Prostate gland (tissue), 2 donors: ENCODE measurements at regions not wholly inside any gene's neighbourhood (a gene's known extent, or its start where the extent isn't known, plus 50 kb on each side); places are given as distances from the start of the nearest gene placed in this dataset.

Experiments used
- DNase-seq: peaks from one replicate; pipeline ENCODE4 v3.0.0-alpha.2; 2019; ENCODE audit warnings: low spot score
- H3K27ac ChIP-seq, 2 donors: fragments of 200-600 bp; sonication (generic); 2 replicates each; pipeline ENCODE4 v1.5.1; 2017 to 2019
- H3K27me3 ChIP-seq: fragments of 200-600 bp; sonication (generic); replicated peaks from 2 replicates; pipeline ENCODE4 v1.5.1; 2019; ENCODE audit not compliant: insufficient read depth
- H3K36me3 ChIP-seq, 2 donors: fragments of 200-600 bp; sonication (generic); 1 replicate in 1 of 2; 2 replicates in 1 of 2; pipeline versions ENCODE4 v1.5.1 to v1.8.1; 2017 to 2019
- H3K4me1 ChIP-seq: fragments of 200-600 bp; sonication (generic); replicated peaks from 2 replicates; pipeline ENCODE4 v1.5.1; 2019
- H3K4me3 ChIP-seq, 2 donors: fragments of 200-600 bp; sonication (generic); 2 replicates each; pipeline ENCODE4 v1.5.1; 2017 to 2019
- H3K9me3 ChIP-seq: fragments of 200-600 bp; sonication (generic); 2 replicates; pipeline ENCODE4 v1.5.1; 2017
- POLR2A ChIP-seq: fragments of 450-650 bp; IDR thresholded peaks from one replicate; pipeline ENCODE4 v1.6.1; 2016; ENCODE audit warnings: antibody characterized with exemption, mild to moderate bottlenecking
- POLR2AphosphoS5 ChIP-seq: sonication (generic); formaldehyde crosslinking; IDR thresholded peaks from one replicate; pipeline ENCODE4 v1.6.1; 2017; ENCODE audit warnings: antibody characterized with exemption
- WGBS: methylation state at CpG from one replicate; pipeline ENCODE4 v1.1.5; 2018; 5-methylcytosine and 5-hydroxymethylcytosine counted together
- intact Hi-C: fragments of 100-400 bp; cut with DNase I; formaldehyde crosslinking; loops from one replicate; pipeline ENCODE4 v1.14.2; 2022
- TF ChIP-seq, protein P1 (sequence below), 4 experiments: fragments of 200-600 bp in 2 of 4; fragments of 450-650 bp in 2 of 4; sonication (generic) in 2 of 4; IDR thresholded peaks; 1 replicate in 3 of 4; 2 replicates in 1 of 4; pipeline ENCODE4 v1.5.1; 2016 to 2019; ENCODE audit warnings: antibody characterized with exemption in 4 of 4, mild to moderate bottlenecking in 2 of 4, moderate library complexity in 2 of 4

- Histone ChIP-seq H3K9me3 (no peaks in the 10 kb centered on the region), H3K4me1 (no peaks in the 10 kb centered on the region), H3K27ac (no peak overlapping the region), H3K27me3 (no peaks in the 10 kb centered on the region), H3K4me3 (no peak overlapping the region), H3K36me3 (no peaks in the 10 kb centered on the region)
- TF ChIP-seq, protein P1, sequence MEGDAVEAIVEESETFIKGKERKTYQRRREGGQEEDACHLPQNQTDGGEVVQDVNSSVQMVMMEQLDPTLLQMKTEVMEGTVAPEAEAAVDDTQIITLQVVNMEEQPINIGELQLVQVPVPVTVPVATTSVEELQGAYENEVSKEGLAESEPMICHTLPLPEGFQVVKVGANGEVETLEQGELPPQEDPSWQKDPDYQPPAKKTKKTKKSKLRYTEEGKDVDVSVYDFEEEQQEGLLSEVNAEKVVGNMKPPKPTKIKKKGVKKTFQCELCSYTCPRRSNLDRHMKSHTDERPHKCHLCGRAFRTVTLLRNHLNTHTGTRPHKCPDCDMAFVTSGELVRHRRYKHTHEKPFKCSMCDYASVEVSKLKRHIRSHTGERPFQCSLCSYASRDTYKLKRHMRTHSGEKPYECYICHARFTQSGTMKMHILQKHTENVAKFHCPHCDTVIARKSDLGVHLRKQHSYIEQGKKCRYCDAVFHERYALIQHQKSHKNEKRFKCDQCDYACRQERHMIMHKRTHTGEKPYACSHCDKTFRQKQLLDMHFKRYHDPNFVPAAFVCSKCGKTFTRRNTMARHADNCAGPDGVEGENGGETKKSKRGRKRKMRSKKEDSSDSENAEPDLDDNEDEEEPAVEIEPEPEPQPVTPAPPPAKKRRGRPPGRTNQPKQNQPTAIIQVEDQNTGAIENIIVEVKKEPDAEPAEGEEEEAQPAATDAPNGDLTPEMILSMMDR (IDR thresholded peaks at IDR 0.05): no peak
- TF ChIP-seq POLR2AphosphoS5 (no peak), POLR2A (no peak)
- WGBS: 92% methylated on average over 2 of the region's 2 CpGs
- intact Hi-C loops: no loop called here
- no peak for DNase-seq
Measured at GRCh38 chr2:199586646-199587045, 128.9 kb upstream of the SATB2 start.

DNA sequence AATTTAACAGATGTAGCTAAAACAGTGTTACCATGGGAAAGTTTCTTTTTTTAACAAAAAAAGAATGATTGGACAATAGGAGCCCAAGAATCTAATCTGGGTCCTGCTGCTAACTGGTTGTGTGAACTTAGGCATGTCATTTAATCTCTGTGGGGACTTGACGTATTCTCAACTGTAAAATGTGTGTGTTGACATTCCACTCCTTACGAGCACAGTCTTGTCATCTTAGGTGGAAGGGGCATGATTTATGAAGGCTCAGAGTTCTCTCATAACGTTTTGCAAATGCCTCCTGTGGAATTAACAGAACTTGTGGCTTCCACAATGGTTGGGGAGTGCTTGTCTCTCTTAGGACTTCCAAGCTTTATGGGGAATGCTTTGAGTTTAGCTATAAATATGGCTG lies 125.9 kb upstream of the SATB2 start:
- intact Hi-C loops: no loop called here
- 33% methylated on average over 3 of the region's 3 CpGs for WGBS

DNA sequence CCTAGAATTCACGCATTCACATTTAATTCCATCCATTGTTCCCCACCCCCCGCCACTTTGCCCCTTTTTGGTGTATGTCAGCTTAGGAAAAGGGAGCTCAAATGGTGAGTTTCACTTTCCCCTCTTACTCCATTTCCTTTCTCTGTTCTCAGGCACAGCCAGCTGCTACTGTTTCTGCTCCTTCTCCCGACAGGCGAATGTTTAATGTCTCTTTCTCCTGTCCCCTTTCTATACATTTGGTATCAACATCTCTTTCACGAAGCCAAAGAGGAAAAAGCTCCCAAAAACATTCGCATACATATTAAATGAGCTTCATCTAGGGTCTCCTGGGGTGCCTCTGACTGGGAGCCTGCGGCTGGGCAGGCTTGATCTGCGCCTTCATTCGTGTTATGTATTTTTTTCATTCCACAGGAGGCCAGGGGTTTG lies 124.2 kb upstream of the SATB2 start:
- Histone ChIP-seq H3K4me1 (no peaks in the 10 kb centered on the region), H3K36me3 (no peaks in the 10 kb centered on the region), H3K9me3 (no peaks in the 10 kb centered on the region), H3K27ac (no peak overlapping the region), H3K27me3 (no peaks in the 10 kb centered on the region), H3K4me3 (no peak overlapping the region)
- TF ChIP-seq POLR2A (no peak), POLR2AphosphoS5 (no peak)
- TF ChIP-seq, protein P1 (IDR thresholded peaks at IDR 0.05): no peak
- no peak for DNase-seq
- WGBS: 55% methylated on average over 9 of the region's 9 CpGs
- intact Hi-C loops: no loop called here

More for the DNA sequence above, 125.9 kb upstream of the SATB2 start:
- H3K4me1 ChIP-seq: no peaks in the 10 kb centered on the region
- DNase-seq: no peak
- no peaks in the 10 kb centered on the region for H3K27me3 ChIP-seq
- H3K27ac ChIP-seq: no peak overlapping the region
- no peak overlapping the region for H3K4me3 ChIP-seq
- no peak for TF ChIP-seq POLR2A
- no peaks in the 10 kb centered on the region for H3K9me3 ChIP-seq
- no peaks in the 10 kb centered on the region for H3K36me3 ChIP-seq

DNA sequence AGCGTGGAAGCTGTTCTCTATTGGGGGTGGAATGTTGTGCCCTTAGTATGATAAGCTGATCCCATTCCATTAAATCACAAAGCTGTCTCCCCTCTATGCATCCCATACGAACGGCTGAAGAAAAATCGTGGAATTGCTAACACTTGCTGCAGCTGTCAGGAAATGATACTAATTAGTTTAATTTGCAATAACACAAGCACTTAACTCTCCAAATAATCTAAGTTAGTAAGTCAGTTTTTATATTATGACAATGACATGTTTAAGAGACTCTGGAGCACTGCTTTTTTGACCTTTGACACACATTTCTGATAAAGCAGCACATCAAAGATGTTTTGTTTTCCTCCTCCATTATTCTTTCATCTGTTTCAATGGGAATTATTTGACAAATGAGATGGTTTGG lies 123.7 kb upstream of the SATB2 start:
- H3K4me3 ChIP-seq: no peak overlapping the region
- no peaks in the 10 kb centered on the region for H3K36me3 ChIP-seq
- H3K27me3 ChIP-seq: no peaks in the 10 kb centered on the region
- H3K4me1 ChIP-seq: no peaks in the 10 kb centered on the region
- WGBS: 26% methylated on average over 4 of the region's 4 CpGs
- intact Hi-C loops: no loop called here
- H3K9me3 ChIP-seq: no peaks in the 10 kb centered on the region
- H3K27ac ChIP-seq: no peak overlapping the region
- DNase-seq: no peak
- TF ChIP-seq POLR2AphosphoS5 (no peak), POLR2A (no peak)
- TF ChIP-seq, protein P1 (IDR thresholded peaks at IDR 0.05): no peak

GRCh38 chr2:199575416-199575815 lies 117.7 kb upstream of the SATB2 start:
- intact Hi-C loops: no loop called here
- WGBS: 19% methylated on average over 2 of the region's 2 CpGs
- DNase-seq: no peak

More at GRCh38 chr2:199575416-199575815, 117.7 kb upstream of the SATB2 start:
- H3K4me3 ChIP-seq: no peak overlapping the region
- H3K9me3 ChIP-seq: no peaks in the 10 kb centered on the region
- no peaks in the 10 kb centered on the region for H3K36me3 ChIP-seq
- H3K4me1 ChIP-seq: no peaks in the 10 kb centered on the region
- no peak overlapping the region for H3K27ac ChIP-seq
- no peak for TF ChIP-seq POLR2AphosphoS5
- no peak for TF ChIP-seq POLR2A
- TF ChIP-seq, protein P1 (IDR thresholded peaks at IDR 0.05): no peak
- H3K27me3 ChIP-seq: no peaks in the 10 kb centered on the region
